Type B pancreatic cell (in vitro differentiated cells): ENCODE measurements at regions not wholly inside any gene's neighbourhood (a gene's known extent, or its start where the extent isn't known, plus 50 kb on each side); places are given as distances from the start of the nearest gene placed in this dataset.

ENCODE experiments used
- DNase-seq: peaks from one replicate; pipeline ENCODE4 v3.0.0; 2021; ENCODE audit warnings: mixed read lengths; ENCODE audit not compliant: unreplicated experiment; ENCODE audit errors: extremely low spot score
- H3K27ac Mint-ChIP-seq: 2 replicates; pipeline ENCODE4 v1.8.0; 2021; ENCODE audit warnings: mild to moderate bottlenecking, mixed read lengths
- H3K27me3 Mint-ChIP-seq: 2 replicates; pipeline ENCODE4 v1.8.0; 2021; ENCODE audit warnings: mixed read lengths
- H3K36me3 Mint-ChIP-seq: 2 replicates; pipeline ENCODE4 v1.8.0; 2021; ENCODE audit warnings: mixed read lengths
- H3K4me1 Mint-ChIP-seq: one replicate; pipeline ENCODE4 v1.8.0; 2021; ENCODE audit warnings: mixed read lengths; ENCODE audit not compliant: unreplicated experiment
- H3K4me3 Mint-ChIP-seq: 2 replicates; pipeline ENCODE4 v1.8.0; 2021; ENCODE audit warnings: mild to moderate bottlenecking, mixed read lengths
- H3K9me3 Mint-ChIP-seq: 2 replicates; pipeline ENCODE4 v1.8.0; 2021; ENCODE audit warnings: mixed read lengths
- TF ChIP-seq, protein P1 (sequence below): fragments of 200-600 bp; sonication (generic); conservative IDR thresholded peaks from 2 replicates; pipeline ENCODE4 v1.5.0; 2021; ENCODE audit warnings: antibody characterized with exemption, mild to moderate bottlenecking

DNA sequence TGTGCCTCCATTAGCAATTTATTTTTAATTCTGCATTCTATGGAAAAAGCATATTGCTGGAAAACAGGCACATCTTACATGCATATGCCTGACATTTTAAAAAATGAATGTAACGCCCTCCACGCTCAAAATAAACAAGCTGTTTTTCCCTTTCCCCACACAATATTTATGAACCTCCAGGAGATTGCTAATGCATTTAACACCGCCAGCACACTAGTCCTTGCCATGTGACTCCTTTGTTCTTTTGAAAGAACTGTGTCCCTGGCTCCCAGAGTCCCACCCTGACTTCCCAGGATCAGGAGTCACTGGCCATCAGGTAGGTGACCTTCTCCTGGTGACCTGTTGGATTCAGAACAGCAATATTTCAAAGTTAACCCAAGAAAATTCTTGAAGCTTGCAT is 571.2 kb upstream of the CFAP20DC start:
- no peaks in the 10 kb centered on the region for H3K9me3 Mint-ChIP-seq
- no peaks in the 10 kb centered on the region for H3K4me1 Mint-ChIP-seq
- no peaks in the 10 kb centered on the region for H3K36me3 Mint-ChIP-seq
- no peak overlapping the region for H3K27ac Mint-ChIP-seq
- TF ChIP-seq, protein P1, sequence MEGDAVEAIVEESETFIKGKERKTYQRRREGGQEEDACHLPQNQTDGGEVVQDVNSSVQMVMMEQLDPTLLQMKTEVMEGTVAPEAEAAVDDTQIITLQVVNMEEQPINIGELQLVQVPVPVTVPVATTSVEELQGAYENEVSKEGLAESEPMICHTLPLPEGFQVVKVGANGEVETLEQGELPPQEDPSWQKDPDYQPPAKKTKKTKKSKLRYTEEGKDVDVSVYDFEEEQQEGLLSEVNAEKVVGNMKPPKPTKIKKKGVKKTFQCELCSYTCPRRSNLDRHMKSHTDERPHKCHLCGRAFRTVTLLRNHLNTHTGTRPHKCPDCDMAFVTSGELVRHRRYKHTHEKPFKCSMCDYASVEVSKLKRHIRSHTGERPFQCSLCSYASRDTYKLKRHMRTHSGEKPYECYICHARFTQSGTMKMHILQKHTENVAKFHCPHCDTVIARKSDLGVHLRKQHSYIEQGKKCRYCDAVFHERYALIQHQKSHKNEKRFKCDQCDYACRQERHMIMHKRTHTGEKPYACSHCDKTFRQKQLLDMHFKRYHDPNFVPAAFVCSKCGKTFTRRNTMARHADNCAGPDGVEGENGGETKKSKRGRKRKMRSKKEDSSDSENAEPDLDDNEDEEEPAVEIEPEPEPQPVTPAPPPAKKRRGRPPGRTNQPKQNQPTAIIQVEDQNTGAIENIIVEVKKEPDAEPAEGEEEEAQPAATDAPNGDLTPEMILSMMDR, result no peak
- H3K27me3 Mint-ChIP-seq, result peaks cover 5% of the 10 kb centered on the region
- H3K4me3 Mint-ChIP-seq, result no peak overlapping the region
- no peak for DNase-seq

DNA sequence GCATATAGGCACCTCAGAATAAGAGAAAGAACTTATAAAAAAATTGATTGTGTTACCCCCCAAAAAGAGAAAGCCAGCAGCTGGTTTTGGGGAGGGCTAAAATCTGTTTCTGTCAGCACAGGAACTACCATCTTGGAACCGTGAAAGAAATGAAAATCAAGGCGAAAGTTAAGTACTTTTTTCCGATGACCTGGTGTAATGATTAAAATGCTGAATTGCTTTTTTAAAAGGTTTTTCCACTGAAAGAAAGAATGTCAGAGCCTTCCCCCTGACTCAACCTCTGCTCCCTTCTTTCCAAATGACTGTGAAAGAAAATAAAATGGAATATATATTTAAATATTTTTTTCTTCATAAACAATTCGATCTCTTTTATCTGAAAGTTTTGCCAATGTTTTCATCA is 570.5 kb upstream of the CFAP20DC start:
- DNase-seq, result no peak
- Mint-ChIP-seq H3K4me3 (no peak overlapping the region), H3K9me3 (no peaks in the 10 kb centered on the region), H3K27ac (no peak overlapping the region), H3K27me3 (peaks cover 9% of the 10 kb centered on the region), H3K4me1 (no peaks in the 10 kb centered on the region), H3K36me3 (no peaks in the 10 kb centered on the region)
- TF ChIP-seq, protein P1, result no peak

GRCh38 chr3:59612444-59612715 is 562.6 kb upstream of the CFAP20DC start:
- H3K27ac Mint-ChIP-seq, result no peak overlapping the region
- no peaks in the 10 kb centered on the region for H3K36me3 Mint-ChIP-seq
- TF ChIP-seq, protein P1, result no peak
- H3K27me3 Mint-ChIP-seq, result peaks cover 19% of the 10 kb centered on the region
- H3K4me3 Mint-ChIP-seq, result no peak overlapping the region
- no peak for DNase-seq
- H3K4me1 Mint-ChIP-seq, result peaks cover 19% of the 10 kb centered on the region
- peaks cover 4% of the 10 kb centered on the region for H3K9me3 Mint-ChIP-seq

DNA sequence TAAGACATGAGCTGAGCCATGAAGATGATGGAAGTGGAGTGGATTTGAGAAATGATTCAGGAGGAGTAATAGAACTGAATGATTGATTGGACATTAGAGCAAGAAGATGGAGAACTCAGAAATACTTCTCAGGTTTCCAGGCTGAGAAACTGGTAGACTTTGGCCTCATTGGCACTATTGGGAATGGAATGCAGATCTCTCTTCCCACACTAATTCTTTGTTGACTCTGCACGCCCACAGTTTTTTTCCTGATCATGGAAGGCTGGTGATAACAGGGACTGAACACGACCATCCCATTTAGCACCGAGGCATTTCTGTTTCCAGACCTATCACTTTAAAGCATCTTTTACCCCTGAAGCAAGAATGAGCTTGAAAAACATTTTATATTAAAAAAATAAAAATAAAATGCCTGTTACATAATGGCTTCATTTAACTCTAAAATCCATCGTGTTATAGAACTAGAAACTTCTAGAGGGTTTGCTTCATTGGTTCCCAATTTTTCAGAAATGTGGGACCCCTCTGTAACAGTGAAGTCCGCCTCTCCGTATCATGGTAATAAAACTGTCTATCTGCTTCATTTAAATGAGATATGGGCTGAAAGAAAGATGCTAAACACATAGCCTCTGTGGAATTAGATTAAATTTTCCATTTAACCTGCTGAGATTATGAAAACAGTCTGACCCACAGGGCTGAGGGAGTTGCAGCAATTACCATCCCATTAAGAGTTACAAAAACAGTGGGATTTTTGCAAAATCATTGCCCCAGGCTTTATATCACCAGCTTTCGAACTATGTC is 562.0 kb upstream of the CFAP20DC start:
- Mint-ChIP-seq H3K9me3 (peaks cover 4% of the 10 kb centered on the region), H3K4me1 (peaks cover 22% of the 10 kb centered on the region), H3K27me3 (peaks cover 19% of the 10 kb centered on the region), H3K36me3 (no peaks in the 10 kb centered on the region), H3K27ac (no peak overlapping the region), H3K4me3 (no peak overlapping the region)
- DNase-seq, result no peak
- TF ChIP-seq, protein P1, result no peak

- H3K27ac Mint-ChIP-seq, result peak overlapping the region; percentile 42
- peaks cover 10% of the 10 kb centered on the region for H3K27me3 Mint-ChIP-seq
- no peaks in the 10 kb centered on the region for H3K36me3 Mint-ChIP-seq
- H3K4me3 Mint-ChIP-seq, result no peak overlapping the region
- DNase-seq, result no peak
- H3K9me3 Mint-ChIP-seq, result peaks cover 4% of the 10 kb centered on the region
- peaks cover 30% of the 10 kb centered on the region for H3K4me1 Mint-ChIP-seq
- TF ChIP-seq, protein P1, result no peak
Measured at GRCh38 chr3:59609657-59610348, 560.0 kb upstream of the CFAP20DC start.
